Thyroid gland (tissue), 4 donors: ENCODE measurements at regions not wholly inside any gene's neighbourhood (a gene's known extent, or its start where the extent isn't known, plus 50 kb on each side); places are given as distances from the start of the nearest gene placed in this dataset.

ENCODE experiments used
- DNase-seq, 2 donors: peaks; one replicate each; pipeline ENCODE4 v3.0.0-alpha.2; 2019
- H3K27ac ChIP-seq, 3 donors: fragments of 200-600 bp; sonication (generic); 1 replicate in 2 of 3; 2 replicates in 1 of 3; pipeline ENCODE4 v1.5.1; 2016 to 2019; ENCODE audit warnings: mild to moderate bottlenecking in 1 of 3, moderate library complexity in 1 of 3
- H3K27me3 ChIP-seq: fragments of 200-600 bp; sonication (generic); one replicate; pipeline ENCODE4 v1.5.1; 2019
- H3K36me3 ChIP-seq, 2 donors: fragments of 200-600 bp; sonication (generic); one replicate each; pipeline ENCODE4 v1.5.1; 2016 to 2019
- H3K4me1 ChIP-seq, 2 donors: fragments of 200-600 bp; sonication (generic); one replicate each; pipeline ENCODE4 v1.5.1; 2017 to 2019
- H3K4me3 ChIP-seq, 3 donors: fragments of 200-600 bp; sonication (generic); replicated peaks in 1 of 3; 1 replicate in 2 of 3; 2 replicates in 1 of 3; pipeline ENCODE4 v1.5.1; 2016; ENCODE audit warnings: mild to moderate bottlenecking in 1 of 3
- H3K9me3 ChIP-seq: fragments of 200-600 bp; sonication (generic); one replicate; pipeline ENCODE4 v1.5.1; 2017
- POLR2A ChIP-seq, 2 donors: fragments of 450-650 bp; IDR thresholded peaks; one replicate each; pipeline ENCODE4 v1.6.1; 2017; ENCODE audit warnings: antibody characterized with exemption in 2 of 2, mild to moderate bottlenecking in 2 of 2, moderate library complexity in 1 of 2
- whole genome bisulfite sequencing, 2 donors: methylation state at CpG; one replicate each; pipeline ENCODE4 v1.1.5; 2017; 5-methylcytosine and 5-hydroxymethylcytosine counted together
- intact Hi-C: fragments of 100-400 bp; cut with DNase I; formaldehyde crosslinking; loops from one replicate; pipeline ENCODE4 v1.15.1; 2023
- TF ChIP-seq, protein P1 (sequence below), 6 experiments: fragments of 200-600 bp in 3 of 6; fragments of 450-650 bp in 3 of 6; sonication (generic) in 3 of 6; IDR thresholded peaks; one replicate each; pipeline ENCODE4 v1.5.1; 2016 to 2019; ENCODE audit warnings: antibody characterized with exemption in 6 of 6, mild to moderate bottlenecking in 2 of 6, inconsistent platforms in 1 of 6, moderate library complexity in 1 of 6

DNA sequence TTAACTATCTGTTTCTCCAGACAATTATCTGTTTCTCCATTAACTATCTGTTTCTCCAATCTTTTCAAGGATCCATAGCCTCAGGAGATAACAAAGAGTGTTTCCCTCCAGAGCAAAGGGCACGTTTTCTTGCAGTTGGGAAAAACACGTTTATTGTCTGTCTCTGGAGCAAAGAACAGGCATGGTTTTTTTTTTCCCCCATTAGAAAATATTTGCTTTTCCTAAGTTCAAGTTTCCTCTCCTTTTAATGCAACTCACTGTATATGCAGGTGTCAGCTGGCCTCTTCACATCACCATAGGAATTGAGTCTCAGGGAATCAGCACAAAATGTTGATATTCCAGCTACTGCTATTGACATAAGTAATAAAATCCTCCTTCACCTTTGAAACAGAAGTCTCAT lies 984.4 kb downstream of the RAB28 start:
- WGBS, 2 donors: 27 to 39% methylated on average over 2 of the region's 2 CpGs
- H3K4me3 ChIP-seq: no peak overlapping the region
- no peaks in the 10 kb centered on the region for H3K36me3 ChIP-seq
- intact Hi-C loops: no loop called here
- no peak overlapping the region for H3K27ac ChIP-seq
- H3K9me3 ChIP-seq: no peaks in the 10 kb centered on the region
- no peak for TF ChIP-seq POLR2A (IDR thresholded peaks at IDR 0.05)
- TF ChIP-seq, protein P1, sequence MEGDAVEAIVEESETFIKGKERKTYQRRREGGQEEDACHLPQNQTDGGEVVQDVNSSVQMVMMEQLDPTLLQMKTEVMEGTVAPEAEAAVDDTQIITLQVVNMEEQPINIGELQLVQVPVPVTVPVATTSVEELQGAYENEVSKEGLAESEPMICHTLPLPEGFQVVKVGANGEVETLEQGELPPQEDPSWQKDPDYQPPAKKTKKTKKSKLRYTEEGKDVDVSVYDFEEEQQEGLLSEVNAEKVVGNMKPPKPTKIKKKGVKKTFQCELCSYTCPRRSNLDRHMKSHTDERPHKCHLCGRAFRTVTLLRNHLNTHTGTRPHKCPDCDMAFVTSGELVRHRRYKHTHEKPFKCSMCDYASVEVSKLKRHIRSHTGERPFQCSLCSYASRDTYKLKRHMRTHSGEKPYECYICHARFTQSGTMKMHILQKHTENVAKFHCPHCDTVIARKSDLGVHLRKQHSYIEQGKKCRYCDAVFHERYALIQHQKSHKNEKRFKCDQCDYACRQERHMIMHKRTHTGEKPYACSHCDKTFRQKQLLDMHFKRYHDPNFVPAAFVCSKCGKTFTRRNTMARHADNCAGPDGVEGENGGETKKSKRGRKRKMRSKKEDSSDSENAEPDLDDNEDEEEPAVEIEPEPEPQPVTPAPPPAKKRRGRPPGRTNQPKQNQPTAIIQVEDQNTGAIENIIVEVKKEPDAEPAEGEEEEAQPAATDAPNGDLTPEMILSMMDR (IDR thresholded peaks at IDR 0.05): no peak
- H3K27me3 ChIP-seq: no peaks in the 10 kb centered on the region
- H3K4me1 ChIP-seq: no peaks in the 10 kb centered on the region
- DNase-seq: no peak

DNA sequence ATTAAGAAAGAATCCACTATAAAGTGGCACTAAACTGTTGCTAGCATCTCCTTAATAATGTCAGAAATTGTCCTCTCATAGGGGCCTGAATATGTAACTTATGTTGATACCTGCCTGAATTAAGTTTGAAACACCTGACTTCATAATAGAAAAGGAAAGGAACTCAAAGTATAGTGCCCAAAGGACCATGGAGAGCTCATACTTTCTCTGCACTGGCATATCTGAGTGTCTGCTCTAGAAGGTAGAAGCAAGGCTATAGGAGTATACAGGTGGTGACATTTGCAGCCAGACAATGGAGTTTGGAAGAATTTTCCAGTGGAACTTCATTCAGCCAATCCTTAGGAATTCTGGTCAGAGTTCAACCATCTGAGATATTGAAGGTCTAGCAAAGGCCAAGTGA lies 988.9 kb downstream of the RAB28 start:
- Histone ChIP-seq H3K4me1 (no peaks in the 10 kb centered on the region), H3K36me3 (no peaks in the 10 kb centered on the region), H3K27me3 (no peaks in the 10 kb centered on the region), H3K4me3 (no peak overlapping the region), H3K9me3 (no peaks in the 10 kb centered on the region), H3K27ac (no peak overlapping the region)
- intact Hi-C loops: no loop called here
- TF ChIP-seq, protein P1 (IDR thresholded peaks at IDR 0.05): no peak
- no peak for TF ChIP-seq POLR2A (IDR thresholded peaks at IDR 0.05)
- DNase-seq: no peak

DNA sequence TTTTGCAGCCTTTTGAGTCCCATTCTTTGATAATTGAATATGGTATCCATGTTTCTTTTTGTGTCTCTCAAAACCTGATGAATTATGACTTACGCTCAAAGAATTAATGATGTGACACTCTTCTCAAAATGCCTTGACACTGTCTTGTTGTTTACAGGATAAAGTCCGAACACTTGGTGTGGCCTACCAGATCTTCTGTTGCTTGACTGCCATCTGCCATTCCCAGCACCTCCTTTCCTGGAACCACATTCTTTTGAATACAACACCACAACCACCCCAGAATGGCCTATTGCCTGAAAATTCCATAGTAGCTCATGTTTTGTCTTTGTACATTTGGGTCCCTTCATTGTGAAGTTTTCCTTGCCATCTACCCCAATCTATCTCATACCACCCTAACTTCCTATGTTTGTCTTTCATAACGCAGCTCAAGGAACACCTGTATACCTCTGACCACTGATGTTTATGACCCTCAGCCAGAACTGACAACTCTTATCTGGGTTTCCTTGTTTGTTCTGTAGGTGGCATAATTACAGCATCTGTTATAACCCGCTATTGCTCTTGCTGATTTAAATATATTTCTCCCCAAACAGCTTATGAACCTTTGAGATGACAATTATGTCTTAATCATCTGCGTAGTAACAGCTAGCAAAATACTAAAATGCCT lies 991.3 kb downstream of the RAB28 start:
- intact Hi-C loops: no loop called here
- no peaks in the 10 kb centered on the region for H3K36me3 ChIP-seq
- no peaks in the 10 kb centered on the region for H3K9me3 ChIP-seq
- H3K4me1 ChIP-seq: no peaks in the 10 kb centered on the region
- no peak overlapping the region for H3K4me3 ChIP-seq
- 90 to 94% methylated on average over 5 of the region's 5 CpGs for WGBS, 2 donors
- TF ChIP-seq, protein P1 (IDR thresholded peaks at IDR 0.05): no peak
- no peak for TF ChIP-seq POLR2A (IDR thresholded peaks at IDR 0.05)
- H3K27me3 ChIP-seq: no peaks in the 10 kb centered on the region
- H3K27ac ChIP-seq: no peak overlapping the region
- DNase-seq: no peak

DNA sequence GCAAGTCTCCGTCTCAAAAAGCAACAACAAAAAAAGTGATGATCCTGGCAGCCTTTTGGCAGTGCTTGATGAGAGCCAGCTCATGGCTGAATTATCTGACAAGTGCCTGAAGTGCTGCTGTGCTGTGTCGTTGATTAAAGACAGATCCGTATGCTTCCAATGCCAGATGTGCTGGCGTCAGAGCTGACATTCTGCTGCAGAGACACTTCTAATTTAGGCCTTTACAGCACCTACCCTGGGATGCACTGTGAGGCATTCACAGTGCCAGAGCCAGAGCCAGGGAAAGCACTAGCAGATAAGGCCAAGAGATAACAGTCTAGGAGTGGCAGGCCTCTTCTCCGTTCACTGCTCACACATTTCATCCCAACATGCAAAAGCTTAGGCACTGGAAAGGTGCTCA lies 995.5 kb downstream of the RAB28 start:
- intact Hi-C loops: no loop called here
- no peak for TF ChIP-seq POLR2A (IDR thresholded peaks at IDR 0.05)
- TF ChIP-seq, protein P1 (IDR thresholded peaks at IDR 0.05): no peak

DNA sequence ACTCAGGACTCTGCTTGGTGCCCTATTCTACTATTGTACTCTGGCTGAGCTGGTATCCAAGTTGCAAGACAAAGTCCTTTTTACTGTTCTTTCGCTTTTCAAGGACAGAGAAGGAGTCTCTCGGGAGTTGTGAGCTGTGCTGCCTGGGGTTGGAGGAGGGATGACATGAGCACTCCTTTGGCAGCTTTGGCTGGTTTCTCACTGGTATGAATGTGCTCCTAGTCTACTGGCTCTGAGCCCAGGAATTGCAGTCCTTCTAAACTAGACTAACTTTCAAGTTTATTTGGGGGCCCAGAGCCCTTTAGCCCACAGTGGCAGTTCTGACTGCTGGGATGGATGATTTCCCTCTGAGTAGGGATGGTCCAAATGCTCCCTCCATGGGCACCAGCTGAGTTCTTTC lies 997.1 kb downstream of the RAB28 start:
- Histone ChIP-seq H3K4me3 (no peak overlapping the region), H3K27ac (no peak overlapping the region), H3K9me3 (no peaks in the 10 kb centered on the region), H3K36me3 (no peaks in the 10 kb centered on the region), H3K4me1 (no peaks in the 10 kb centered on the region), H3K27me3 (no peaks in the 10 kb centered on the region)
- TF ChIP-seq, protein P1 (IDR thresholded peaks at IDR 0.05): no peak
- no peak for TF ChIP-seq POLR2A (IDR thresholded peaks at IDR 0.05)
- intact Hi-C loops: no loop called here
- 14 to 31% methylated on average over 2 of the region's 2 CpGs for WGBS, 2 donors
- DNase-seq: peak in 1 of 2 donors; percentile 6

More for the DNA sequence above, 995.5 kb downstream of the RAB28 start:
- Histone ChIP-seq H3K36me3 (no peaks in the 10 kb centered on the region), H3K4me1 (no peaks in the 10 kb centered on the region), H3K27ac (no peak overlapping the region), H3K4me3 (no peak overlapping the region), H3K27me3 (no peaks in the 10 kb centered on the region), H3K9me3 (no peaks in the 10 kb centered on the region)
- WGBS, 2 donors: 7 to 8% methylated on average over 5 of the region's 5 CpGs
- no peak for DNase-seq
